NCI-H2029 (cell line): ENCODE measurements at regions not wholly inside any gene's neighbourhood (a gene's known extent, or its start where the extent isn't known, plus 50 kb on each side); places are given as distances from the start of the nearest gene placed in this dataset.
"Not testable (repeated sequence)": the region's sequence is repeated elsewhere in the genome, so short reads cannot be mapped to it uniquely, and the experiment has no call there.

Experiments used
- DNase-seq: peaks from one replicate; lab custom pipeline; 2025; lab: John Stamatoyannopoulos, UW

GRCh38 chr12:70008944-70009343, 183.9 kb downstream of the MYRFL start:
- DNase-seq, result no peak

GRCh38 chr12:70011353-70011752, 186.3 kb downstream of the MYRFL start:
- no peak for DNase-seq

GRCh38 chr12:70013016-70013415, 188.0 kb downstream of the MYRFL start:
- not testable (repeated sequence) for DNase-seq

- DNase-seq, result no peak
These were observed 203.5 kb downstream of the MYRFL start for GRCh38 chr12:70028515-70028914.

GRCh38 chr12:70028918-70029317, 203.9 kb downstream of the MYRFL start:
- DNase-seq, result no peak

GRCh38 chr12:70031046-70031445, 206.0 kb downstream of the MYRFL start:
- DNase-seq, result no peak

- no peak for DNase-seq
These were observed 207.0 kb downstream of the MYRFL start for GRCh38 chr12:70032076-70032475.

- DNase-seq, result no peak
These were observed 208.3 kb downstream of the MYRFL start for GRCh38 chr12:70033310-70033709.

- no peak for DNase-seq
These were observed 203.1 kb upstream of the CNOT2 start for GRCh38 chr12:70040141-70040540.

- no peak for DNase-seq
These were observed 200.6 kb upstream of the CNOT2 start for GRCh38 chr12:70042675-70043074.

GRCh38 chr12:70043490-70044138, 199.6 kb upstream of the CNOT2 start:
- DNase-seq, result peak; percentile 3

GRCh38 chr12:70044167-70044566, 199.1 kb upstream of the CNOT2 start:
- no peak for DNase-seq

GRCh38 chr12:70045036-70045435, 198.2 kb upstream of the CNOT2 start:
- no peak for DNase-seq

GRCh38 chr12:70045514-70045913, 197.7 kb upstream of the CNOT2 start:
- DNase-seq, result no peak

- no peak for DNase-seq
These were observed 194.5 kb upstream of the CNOT2 start for GRCh38 chr12:70048521-70049250.

- DNase-seq, result no peak
These were observed 193.5 kb upstream of the CNOT2 start for GRCh38 chr12:70049596-70050360.

GRCh38 chr12:70052476-70052875, 190.8 kb upstream of the CNOT2 start:
- no peak for DNase-seq

- DNase-seq, result no peak
These were observed 190.2 kb upstream of the CNOT2 start for GRCh38 chr12:70052931-70053497.

- no peak for DNase-seq
These were observed 183.9 kb upstream of the CNOT2 start for GRCh38 chr12:70059373-70059772.

GRCh38 chr12:70060634-70061033, 182.6 kb upstream of the CNOT2 start:
- no peak for DNase-seq

- DNase-seq, result no peak
These were observed 174.5 kb upstream of the CNOT2 start for GRCh38 chr12:70068743-70069142.

- no peak for DNase-seq
These were observed 173.8 kb upstream of the CNOT2 start for GRCh38 chr12:70069221-70070105.
